Activated CD8-positive, alpha-beta memory T cell treated with anti-CD3 and anti-CD28 coated beads for 4 hours (primary cell): ENCODE measurements at regions not wholly inside any gene's neighbourhood (a gene's known extent, or its start where the extent isn't known, plus 50 kb on each side); places are given as distances from the start of the nearest gene placed in this dataset.
"Not testable (repeated sequence)": the region's sequence is repeated elsewhere in the genome, so short reads cannot be mapped to it uniquely, and the experiment has no call there.

Source experiments
- DNase-seq, 2 donors: peaks; one replicate each; pipeline ENCODE4 v3.0.0-alpha.2; 2020; ENCODE audit warnings: low read depth in 2 of 2

- no peak for DNase-seq
Observed at GRCh38 chr22:46026899-46027210, 49.9 kb upstream of the WNT7B start.

DNA sequence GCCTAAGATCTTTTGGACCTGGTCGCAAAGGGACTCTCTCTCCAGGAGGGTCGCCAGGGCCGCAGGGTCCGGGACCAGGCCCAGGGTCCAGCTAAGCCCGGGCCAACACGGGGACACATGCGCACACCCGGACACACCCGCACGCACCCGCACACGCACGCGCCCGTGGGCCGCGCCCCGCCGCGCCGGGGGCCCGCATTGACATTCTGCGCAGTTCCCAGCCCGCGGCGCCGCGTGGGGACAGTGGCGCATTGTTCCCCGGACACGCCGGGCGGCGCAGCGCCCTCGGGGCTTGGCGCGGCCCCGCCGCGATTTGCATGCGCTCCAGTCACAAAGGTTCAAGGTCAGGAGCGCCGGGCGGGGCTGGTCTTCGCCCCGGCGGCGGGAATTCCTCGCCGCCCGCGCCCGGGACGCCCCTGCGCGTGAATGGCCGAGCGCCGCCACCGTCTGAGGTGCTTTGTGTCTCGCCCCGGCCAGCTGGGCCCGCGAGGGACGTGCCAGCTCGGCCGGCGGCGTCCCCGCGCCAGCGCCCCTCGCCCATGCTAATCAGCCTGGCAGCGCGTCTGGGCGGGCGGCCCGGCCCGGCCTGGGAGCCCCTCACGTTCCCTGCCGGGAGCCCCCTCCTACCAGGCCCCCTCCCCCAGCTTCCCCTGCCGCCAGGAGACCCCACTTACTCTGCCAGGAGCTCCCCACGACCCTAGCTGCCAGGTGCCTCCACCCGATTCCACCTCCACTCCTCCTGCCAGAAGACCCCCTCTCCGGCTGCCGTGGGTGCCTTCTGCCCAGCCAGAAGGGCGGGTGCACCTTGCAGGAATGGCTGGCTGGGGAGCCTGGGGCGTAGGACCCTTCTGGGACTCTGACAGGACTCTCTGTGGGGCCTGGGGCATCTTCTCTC is 50.5 kb upstream of the WNT7B start:
- no peak for DNase-seq

DNA sequence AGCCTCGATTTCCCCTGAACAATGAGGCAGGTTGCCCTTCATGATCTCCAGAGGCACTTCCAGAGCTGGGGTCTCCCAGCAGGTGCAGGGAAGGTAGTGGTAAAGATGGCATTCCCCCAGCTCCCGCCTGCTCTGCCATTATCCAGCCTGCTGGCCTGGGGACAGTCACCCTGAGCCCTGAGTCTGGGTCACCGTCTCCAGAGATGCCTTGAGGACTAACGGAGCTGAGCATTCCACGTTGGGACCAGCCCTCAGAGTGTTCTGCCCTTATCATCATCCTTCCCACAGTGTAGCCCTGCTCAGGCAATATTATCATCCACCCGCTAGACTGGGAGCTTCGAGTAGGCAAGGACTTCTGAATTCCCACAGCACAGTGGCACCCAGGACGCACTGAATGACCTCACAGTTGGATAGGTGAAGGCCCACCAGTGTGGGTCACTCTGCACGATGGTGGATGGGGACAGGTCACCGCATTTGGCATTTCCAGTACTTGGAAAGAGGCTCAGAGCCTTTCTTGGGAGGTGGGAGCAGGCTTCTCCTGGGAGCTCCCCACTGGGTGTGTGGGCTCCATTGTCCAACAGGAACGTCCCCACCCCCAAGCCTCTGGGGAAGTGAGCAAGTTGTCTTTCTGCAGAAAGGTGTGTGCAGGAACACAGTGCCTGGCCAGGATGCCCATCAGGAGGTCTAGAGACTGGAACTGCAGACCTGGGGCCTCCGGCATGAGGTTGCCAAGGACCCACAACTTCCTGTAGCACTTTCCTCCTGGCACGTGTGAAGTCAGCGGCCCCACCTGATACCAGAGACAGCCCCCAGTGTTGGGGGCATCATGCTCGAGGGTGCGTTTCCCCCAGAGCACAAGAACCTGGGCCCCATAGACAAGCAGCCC is 51.4 kb upstream of the WNT7B start:
- DNase-seq: no peak

DNA sequence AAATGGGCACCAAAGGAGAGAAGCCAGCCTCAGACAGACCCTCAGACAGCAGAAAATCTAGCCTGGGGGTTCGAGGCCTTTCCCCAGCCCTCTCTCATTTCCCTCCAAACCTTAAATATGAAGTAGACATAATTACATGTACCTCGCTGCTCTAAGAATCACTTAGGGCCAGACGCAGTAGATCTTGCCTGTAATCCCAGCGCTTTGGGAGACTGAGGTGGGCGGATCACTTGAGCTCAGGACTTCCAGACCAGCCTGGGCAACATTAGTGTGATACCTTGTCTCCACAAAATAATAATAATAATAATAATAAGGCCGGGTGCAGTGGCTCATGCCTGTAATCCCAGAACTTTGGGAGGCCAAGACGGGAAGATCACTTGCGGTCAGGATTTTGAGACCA is 52.1 kb upstream of the WNT7B start:
- no peak for DNase-seq

DNA sequence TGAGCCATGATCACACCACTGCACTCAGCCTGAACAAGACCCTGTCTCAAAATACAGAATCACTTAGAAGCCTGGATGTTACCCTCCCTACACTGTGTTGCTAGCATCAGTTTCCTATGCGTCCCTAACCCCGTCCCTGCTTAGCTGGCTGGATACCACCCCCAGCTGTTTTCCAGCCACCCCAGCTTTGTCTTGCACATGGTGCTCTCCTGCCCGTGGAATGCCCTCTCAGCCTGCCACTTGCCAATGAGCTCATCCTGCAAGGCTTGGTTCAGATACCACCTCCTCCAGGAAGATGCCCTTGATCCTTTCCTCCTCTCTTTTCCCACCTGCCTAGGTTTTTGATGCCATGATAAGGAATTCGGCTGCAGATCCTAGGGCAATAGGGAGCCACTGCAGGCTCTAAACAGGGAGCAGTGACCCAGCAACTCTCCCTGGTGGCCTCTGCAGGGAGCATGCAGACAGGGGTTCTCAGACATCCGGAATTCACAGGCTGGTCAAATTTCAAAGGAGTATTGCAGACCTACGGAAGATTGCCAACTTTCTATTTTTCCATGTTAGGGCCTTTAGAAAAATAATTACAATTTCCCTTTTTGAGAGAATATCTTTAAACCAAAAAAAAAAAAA is 52.7 kb upstream of the WNT7B start:
- no peak for DNase-seq

- DNase-seq: no peak
Observed at GRCh38 chr22:46030231-46030880, 53.4 kb upstream of the WNT7B start.

- DNase-seq: no peak
Observed at GRCh38 chr22:46031066-46031465, 54.1 kb upstream of the WNT7B start.

- DNase-seq: no peak
Observed at GRCh38 chr22:46031557-46031956, 54.6 kb upstream of the WNT7B start.

DNA sequence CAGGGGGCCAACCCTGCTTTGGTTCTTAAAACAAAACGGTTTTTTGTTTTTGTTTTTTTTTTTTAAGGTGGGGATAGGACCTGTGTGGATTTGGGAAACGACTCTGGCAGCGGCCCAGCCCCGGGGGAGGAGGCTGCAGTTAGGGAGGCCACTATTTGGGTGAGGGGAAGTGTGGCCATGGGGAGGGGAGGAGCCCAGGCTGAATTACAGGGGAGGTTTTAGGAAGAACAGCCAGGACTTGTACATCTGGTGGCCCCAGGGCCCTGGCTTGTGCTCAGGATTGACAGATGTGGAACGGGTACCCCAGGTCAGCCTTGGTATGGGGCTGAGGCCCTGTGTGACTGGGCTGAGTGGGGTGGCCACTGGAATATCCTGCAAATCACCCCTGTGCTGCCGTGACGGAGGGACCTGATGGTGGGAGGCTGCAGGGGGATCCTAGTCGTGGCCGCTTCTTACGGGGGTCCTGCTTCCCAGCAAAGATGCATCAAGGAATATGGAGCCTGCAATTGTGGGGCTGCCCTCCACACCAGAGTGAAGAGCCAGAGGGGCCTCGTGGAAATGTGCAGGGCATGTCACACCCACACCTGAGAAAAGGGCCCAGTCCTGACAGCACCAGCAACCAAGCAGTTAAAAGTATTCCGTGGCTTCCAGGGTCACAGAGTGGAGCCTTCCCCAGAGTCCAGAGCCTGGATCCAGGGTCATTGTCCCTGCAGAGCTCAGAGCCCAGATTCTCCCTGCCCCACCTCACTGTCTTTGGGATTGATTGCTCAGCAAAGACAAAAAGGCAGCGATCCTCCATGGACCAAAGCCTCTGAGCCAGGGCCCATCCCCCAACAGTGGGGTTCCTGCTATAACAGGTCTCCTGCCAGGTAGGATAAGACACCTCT is 55.2 kb upstream of the WNT7B start:
- DNase-seq: no peak

DNA sequence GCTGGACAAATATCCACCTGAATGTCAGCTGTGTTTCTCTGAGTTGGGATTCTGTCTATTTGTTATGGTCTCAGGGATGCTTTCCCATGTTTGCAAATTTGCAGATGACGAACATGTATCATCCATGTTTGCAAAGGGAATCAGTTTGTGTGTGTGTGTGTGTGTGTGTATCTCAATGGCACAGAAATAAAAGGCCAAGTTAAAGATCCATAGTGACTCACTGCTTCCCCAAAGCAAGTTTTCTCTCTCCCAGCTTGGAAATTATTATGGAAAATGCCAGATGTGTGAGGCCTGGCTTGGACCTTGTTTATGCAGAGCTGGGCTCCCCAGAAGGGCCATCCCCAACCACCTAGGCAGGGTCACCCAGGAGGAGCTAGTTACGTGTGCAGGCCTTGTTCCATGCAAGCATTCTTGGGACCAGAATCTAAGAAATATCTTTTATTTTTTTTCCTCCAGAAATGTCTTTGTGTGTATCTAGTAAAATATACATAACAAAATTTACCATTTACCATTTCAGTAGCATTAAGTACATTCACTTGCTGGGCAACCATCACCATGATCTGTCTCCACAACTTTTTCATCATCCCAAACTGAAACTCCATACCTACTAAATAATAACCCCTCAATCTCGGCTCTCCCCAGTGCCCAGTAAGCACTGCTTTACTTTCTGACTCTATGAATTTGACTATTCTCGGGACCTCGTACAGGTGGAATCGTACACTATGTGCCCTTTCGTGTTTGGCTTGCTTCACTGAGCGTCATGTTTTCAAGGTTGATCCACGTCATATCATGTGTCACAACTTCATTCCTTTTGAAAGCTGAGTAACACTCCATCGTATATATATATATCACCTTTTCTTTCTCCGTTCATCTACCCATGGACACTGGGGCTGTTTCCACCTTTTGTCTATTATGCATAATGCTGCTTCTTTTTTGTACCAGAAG is 56.6 kb upstream of the WNT7B start:
- DNase-seq: no peak

GRCh38 chr22:46034480-46034879 is 57.5 kb upstream of the WNT7B start:
- not testable (repeated sequence) for DNase-seq

GRCh38 chr22:46035380-46035741 is 58.4 kb upstream of the WNT7B start:
- no peak for DNase-seq

- peak; percentile 100 for DNase-seq
Observed at GRCh38 chr22:46035742-46036557, 59.0 kb upstream of the WNT7B start.

DNA sequence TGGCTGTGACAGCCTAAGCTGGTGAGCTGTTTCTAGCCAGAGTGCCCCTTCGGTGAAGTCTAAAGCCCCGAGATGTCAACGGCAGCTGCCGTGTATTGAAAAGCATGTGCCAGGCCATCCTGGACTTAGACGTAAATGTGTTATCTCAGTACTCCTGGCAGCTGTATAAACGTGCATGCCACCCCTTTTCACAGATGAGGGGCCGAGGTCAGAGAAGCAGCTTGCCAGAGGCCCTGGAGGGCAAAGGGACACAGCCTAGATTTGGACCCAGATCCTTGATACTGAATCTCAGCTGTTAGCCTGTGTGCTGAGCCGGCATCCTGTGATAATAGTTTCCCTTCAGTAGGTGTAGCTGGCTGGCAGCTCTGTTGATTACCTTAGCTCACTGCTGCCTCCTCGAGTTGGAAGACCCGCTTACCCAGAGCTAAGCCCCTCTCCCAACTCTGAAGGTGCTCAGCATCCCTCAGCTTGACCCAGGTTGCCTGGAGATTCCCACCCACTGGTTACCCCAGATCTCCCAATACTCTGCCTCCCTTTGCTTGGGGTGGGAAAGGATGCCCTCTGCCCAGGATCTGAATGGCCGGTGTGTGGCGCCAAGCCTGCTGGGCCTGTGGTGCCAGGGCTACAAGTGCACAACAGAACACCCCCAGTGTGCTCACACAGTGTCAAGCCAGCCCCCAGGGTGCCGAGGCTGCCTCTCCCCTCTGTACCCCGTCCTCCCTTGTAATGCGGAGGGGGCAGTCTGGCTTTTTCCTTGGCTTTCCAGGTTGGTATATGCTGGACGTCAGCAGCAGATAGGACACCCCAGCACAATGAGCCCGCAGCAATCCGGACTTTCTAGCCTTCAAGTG is 59.8 kb upstream of the WNT7B start:
- DNase-seq: peak in 1 of 2 donors; percentile 12

DNA sequence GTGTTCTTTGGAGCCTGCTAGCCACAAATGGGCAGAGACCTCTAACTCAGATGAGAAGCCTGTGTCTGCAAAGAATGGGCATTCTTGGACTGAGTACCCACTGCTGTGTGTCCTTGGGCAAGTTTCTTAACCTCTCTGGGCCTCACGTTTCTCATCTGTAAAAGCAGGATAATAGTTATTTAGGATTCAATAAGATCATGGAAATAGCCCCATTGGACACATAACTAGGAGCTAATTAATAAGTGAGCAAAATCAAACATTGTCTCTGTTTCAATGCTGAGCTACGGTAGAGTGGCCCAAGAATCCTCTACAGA is 61.2 kb upstream of the WNT7B start:
- no peak for DNase-seq

DNA sequence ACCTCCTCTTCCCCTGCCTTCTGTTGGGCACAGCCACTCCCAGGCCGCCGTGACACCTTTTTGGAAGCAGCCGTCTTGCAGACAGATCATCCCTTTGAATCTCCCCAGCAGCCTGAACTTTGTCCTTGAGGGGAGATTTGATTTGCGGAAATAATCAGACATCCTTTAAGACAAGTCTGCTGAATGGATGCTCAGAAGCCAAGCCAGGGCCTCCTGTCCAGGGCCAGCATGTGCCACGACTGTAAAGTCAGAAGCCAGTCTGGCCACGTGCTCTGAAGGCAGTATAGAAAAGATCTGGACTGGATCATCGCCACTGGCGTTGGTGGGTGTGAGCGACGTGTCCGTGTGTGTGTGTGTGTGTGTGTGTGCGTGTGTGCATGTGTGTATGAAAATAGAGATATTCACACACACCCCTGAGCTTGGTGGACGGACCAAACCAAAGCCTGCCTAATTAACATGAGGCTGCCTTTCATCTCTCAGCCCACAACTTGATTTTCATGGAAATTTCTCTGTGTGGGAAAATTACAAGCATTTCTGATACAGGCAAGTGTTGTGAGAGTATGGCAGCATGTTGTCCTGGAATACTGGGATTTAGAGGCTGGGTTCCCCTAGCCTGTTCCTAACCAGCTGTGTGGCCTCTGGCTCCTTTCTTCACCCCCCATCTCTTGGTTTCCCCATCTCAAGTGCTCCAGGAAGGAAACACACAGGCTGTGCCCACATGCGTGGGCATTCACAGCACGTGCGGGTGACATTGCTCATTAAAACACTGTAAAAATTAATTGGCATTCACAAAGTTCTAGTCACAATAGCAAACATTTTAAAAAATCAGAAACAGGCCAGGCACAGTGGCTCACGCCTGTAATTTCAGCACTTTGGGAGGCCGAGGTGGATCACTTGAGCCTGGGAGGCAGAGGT is 61.8 kb upstream of the WNT7B start:
- DNase-seq: no peak

DNA sequence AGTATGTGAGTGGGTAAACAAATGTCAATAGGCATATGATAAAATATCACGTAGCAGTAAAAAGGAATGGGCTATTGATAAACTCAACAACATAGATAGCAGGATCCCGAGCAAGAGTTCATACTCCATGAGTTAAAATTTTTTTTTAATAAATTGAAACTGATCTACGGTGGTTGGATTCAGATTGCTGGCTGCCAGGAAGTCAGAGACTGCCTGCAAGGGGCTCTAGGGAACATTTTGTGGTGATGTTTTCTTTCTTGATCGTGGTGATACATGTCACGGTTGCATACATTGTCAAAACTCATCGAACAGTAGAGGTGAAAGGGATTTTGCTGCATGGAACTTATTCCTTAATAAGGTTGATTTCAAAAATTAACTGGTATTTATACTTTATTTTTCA is 62.6 kb upstream of the WNT7B start:
- no peak for DNase-seq
